ENCODE measurements at regions not wholly inside any gene's neighbourhood (a gene's known extent, or its start where the extent isn't known, plus 50 kb on each side); places are given as distances from the start of the nearest gene placed in this dataset.
"Not testable (repeated sequence)": the region's sequence is repeated elsewhere in the genome, so short reads cannot be mapped to it uniquely, and the experiment has no call there.

- no peak for DNase-seq
Measured at GRCh38 chr3:22836131-22836530, 367.0 kb upstream of the UBE2E2 start.

GRCh38 chr3:22843854-22844253, 359.3 kb upstream of the UBE2E2 start:
- DNase-seq: no peak

- DNase-seq: no peak
Measured at GRCh38 chr3:22846566-22846965, 356.6 kb upstream of the UBE2E2 start.

GRCh38 chr3:22849583-22849982, 353.5 kb upstream of the UBE2E2 start:
- not testable (repeated sequence) for DNase-seq

- DNase-seq: no peak
Measured at GRCh38 chr3:22856811-22857210, 346.3 kb upstream of the UBE2E2 start.

GRCh38 chr3:22858486-22858885, 344.6 kb upstream of the UBE2E2 start:
- DNase-seq: no peak

- DNase-seq: no peak
Measured at GRCh38 chr3:22859618-22860017, 343.5 kb upstream of the UBE2E2 start.

- DNase-seq: no peak
Measured at GRCh38 chr3:22861426-22861825, 341.7 kb upstream of the UBE2E2 start.

GRCh38 chr3:22862111-22862510, 341.0 kb upstream of the UBE2E2 start:
- DNase-seq: no peak

GRCh38 chr3:22882834-22883233, 320.3 kb upstream of the UBE2E2 start:
- DNase-seq: not testable (repeated sequence)

GRCh38 chr3:22885039-22885438, 318.1 kb upstream of the UBE2E2 start:
- DNase-seq: no peak

- DNase-seq: no peak
Measured at GRCh38 chr3:22885574-22886341, 317.4 kb upstream of the UBE2E2 start.

GRCh38 chr3:22886439-22887068, 316.6 kb upstream of the UBE2E2 start:
- no peak for DNase-seq

- DNase-seq: no peak
Measured at GRCh38 chr3:22887664-22888291, 315.3 kb upstream of the UBE2E2 start.

GRCh38 chr3:22893101-22893500, 310.0 kb upstream of the UBE2E2 start:
- DNase-seq: no peak

- no peak for DNase-seq
Measured at GRCh38 chr3:22893644-22894325, 309.3 kb upstream of the UBE2E2 start.

- DNase-seq: no peak
Measured at GRCh38 chr3:22894865-22895264, 308.3 kb upstream of the UBE2E2 start.

GRCh38 chr3:22895671-22896070, 307.5 kb upstream of the UBE2E2 start:
- no peak for DNase-seq

GRCh38 chr3:22898558-22898957, 304.6 kb upstream of the UBE2E2 start:
- no peak for DNase-seq

GRCh38 chr3:22899441-22899840, 303.7 kb upstream of the UBE2E2 start:
- DNase-seq: no peak

GRCh38 chr3:22900296-22900695, 302.8 kb upstream of the UBE2E2 start:
- DNase-seq: no peak

- DNase-seq: no peak
Measured at GRCh38 chr3:22901684-22902083, 301.4 kb upstream of the UBE2E2 start.

- DNase-seq: no peak
Measured at GRCh38 chr3:22907161-22907780, 295.9 kb upstream of the UBE2E2 start.
